OCI-LY1 (cell line): ENCODE measurements at regions not wholly inside any gene's neighbourhood (a gene's known extent, or its start where the extent isn't known, plus 50 kb on each side); places are given as distances from the start of the nearest gene placed in this dataset.

ENCODE experiments used
- H2AFZ ChIP-seq: fragments of 200-600 bp; sonication (generic), shearing (Covaris generic); 2 replicates; pipeline ENCODE4 v1.6.0; 2014; ENCODE audit warnings: antibody characterized with exemption, mild to moderate bottlenecking, low read length
- H3F3A ChIP-seq: fragments of 200-600 bp; sonication (generic), shearing (Covaris generic); 2 replicates; pipeline ENCODE4 v1.6.0; 2014; ENCODE audit warnings: mild to moderate bottlenecking, antibody characterized with exemption, low read length, moderate library complexity; ENCODE audit not compliant: insufficient read depth
- H3K27ac ChIP-seq: fragments of 200-600 bp; sonication (generic); 2 replicates; pipeline ENCODE4 v1.5.1; 2014; ENCODE audit warnings: low read length, mixed run types, mild to moderate bottlenecking, low read depth; ENCODE audit not compliant: poor library complexity, severe bottlenecking
- H3K27me3 ChIP-seq: fragments of 200-600 bp; sonication (generic); 2 replicates; pipeline ENCODE4 v1.6.0; 2014; ENCODE audit warnings: antibody characterized with exemption, mild to moderate bottlenecking, low read length, moderate library complexity; ENCODE audit not compliant: insufficient read depth
- H3K36me3 ChIP-seq: fragments of 200-600 bp; sonication (generic); 2 replicates; pipeline ENCODE4 v1.6.1; 2014; ENCODE audit warnings: mild to moderate bottlenecking, antibody characterized with exemption, low read length, moderate library complexity, mixed read lengths; ENCODE audit not compliant: insufficient read depth
- H3K4me1 ChIP-seq: fragments of 200-600 bp; sonication (generic); 2 replicates; pipeline ENCODE4 v1.5.1; 2014; ENCODE audit warnings: mild to moderate bottlenecking, low read length, moderate library complexity; ENCODE audit not compliant: insufficient read depth, severe bottlenecking
- H3K4me2 ChIP-seq: fragments of 200-600 bp; sonication (generic), shearing (Covaris generic); 2 replicates; pipeline ENCODE4 v1.6.1; 2014; ENCODE audit warnings: low read length
- H3K4me3 ChIP-seq: fragments of 200-600 bp; sonication (generic); 2 replicates; pipeline ENCODE4 v1.5.1; 2014; ENCODE audit warnings: low read length, low read depth, mild to moderate bottlenecking, mixed read lengths; ENCODE audit not compliant: poor library complexity, severe bottlenecking
- H3K79me2 ChIP-seq: fragments of 200-600 bp; shearing (Covaris generic); 2 replicates; pipeline ENCODE4 v1.6.1; 2016; ENCODE audit warnings: mixed run types, low read length, mixed read lengths; ENCODE audit not compliant: insufficient read depth
- H3K9ac ChIP-seq: fragments of 200-600 bp; sonication (generic), shearing (Covaris generic); 2 replicates; pipeline ENCODE4 v1.6.1; 2014; ENCODE audit warnings: mild to moderate bottlenecking, low read length, mixed read lengths
- H3K9me2 ChIP-seq: fragments of 200-600 bp; sonication (generic), shearing (Covaris generic); 2 replicates; pipeline ENCODE4 v1.6.1; 2014; ENCODE audit warnings: low read depth, mild to moderate bottlenecking, low read length, mixed read lengths
- H3K9me3 ChIP-seq: fragments of 200-600 bp; shearing (Covaris generic); 2 replicates; pipeline ENCODE4 v1.6.1; 2014; ENCODE audit warnings: low read length, mixed read lengths
- H4K20me1 ChIP-seq: fragments of 200-600 bp; sonication (generic), shearing (Covaris generic); 2 replicates; pipeline ENCODE4 v1.6.0; 2016; ENCODE audit warnings: mild to moderate bottlenecking, low read length; ENCODE audit not compliant: insufficient read depth
- CTCF ChIP-seq: fragments of 200-600 bp; sonication (generic), shearing (Covaris generic); IDR thresholded peaks from 2 replicates; pipeline ENCODE4 v1.5.1; 2017; ENCODE audit warnings: mild to moderate bottlenecking, antibody characterized with exemption, low read length, moderate library complexity, mixed read lengths
- EZH2 ChIP-seq: fragments of 200-600 bp; sonication (generic), shearing (Covaris generic); IDR thresholded peaks from 2 replicates; pipeline ENCODE4 v1.8.0; 2017; ENCODE audit warnings: borderline replicate concordance, mixed run types, mild to moderate bottlenecking, antibody characterized with exemption, low read length, moderate library complexity, mixed read lengths

GRCh38 chr2:20150110-20150706 is 74.7 kb downstream of the SDC1 start:
- H4K20me1 ChIP-seq = no peaks in the 10 kb centered on the region
- no peak overlapping the region for H3K4me2 ChIP-seq
- no peak overlapping the region for H3K9ac ChIP-seq
- H2AFZ ChIP-seq = no peak overlapping the region
- H3K4me3 ChIP-seq = no peak overlapping the region
- no peak for TF ChIP-seq CTCF
- no peak for TF ChIP-seq EZH2
- H3K79me2 ChIP-seq = no peaks in the 10 kb centered on the region
- H3K9me3 ChIP-seq = no peaks in the 10 kb centered on the region
- H3K4me1 ChIP-seq = no peaks in the 10 kb centered on the region
- H3K9me2 ChIP-seq = no peaks in the 10 kb centered on the region
- H3K27ac ChIP-seq = no peak overlapping the region
- H3F3A ChIP-seq = no peaks in the 10 kb centered on the region
- no peaks in the 10 kb centered on the region for H3K27me3 ChIP-seq
- no peaks in the 10 kb centered on the region for H3K36me3 ChIP-seq

- no peaks in the 10 kb centered on the region for H3K79me2 ChIP-seq
- no peaks in the 10 kb centered on the region for H3K4me1 ChIP-seq
- no peak overlapping the region for H2AFZ ChIP-seq
- H3K9me2 ChIP-seq = no peaks in the 10 kb centered on the region
- H3K4me3 ChIP-seq = no peak overlapping the region
- no peak overlapping the region for H3K27ac ChIP-seq
- no peaks in the 10 kb centered on the region for H3K36me3 ChIP-seq
- H3K9me3 ChIP-seq = no peaks in the 10 kb centered on the region
- H4K20me1 ChIP-seq = no peaks in the 10 kb centered on the region
- no peak overlapping the region for H3K4me2 ChIP-seq
- no peak for TF ChIP-seq EZH2
- no peak for TF ChIP-seq CTCF
- no peaks in the 10 kb centered on the region for H3F3A ChIP-seq
- no peaks in the 10 kb centered on the region for H3K27me3 ChIP-seq
- no peak overlapping the region for H3K9ac ChIP-seq
Measured at GRCh38 chr2:20149703-20150030, 75.3 kb downstream of the SDC1 start.

GRCh38 chr2:20148923-20149702 is 75.8 kb downstream of the SDC1 start:
- H3K9me2 ChIP-seq = no peaks in the 10 kb centered on the region
- no peak overlapping the region for H3K4me2 ChIP-seq
- no peak overlapping the region for H3K4me3 ChIP-seq
- no peaks in the 10 kb centered on the region for H3K36me3 ChIP-seq
- no peak overlapping the region for H3K27ac ChIP-seq
- no peaks in the 10 kb centered on the region for H3K4me1 ChIP-seq
- H3K27me3 ChIP-seq = no peaks in the 10 kb centered on the region
- no peaks in the 10 kb centered on the region for H3F3A ChIP-seq
- TF ChIP-seq CTCF (no peak), EZH2 (no peak)
- no peak overlapping the region for H3K9ac ChIP-seq
- H3K9me3 ChIP-seq = no peaks in the 10 kb centered on the region
- no peaks in the 10 kb centered on the region for H3K79me2 ChIP-seq
- no peak overlapping the region for H2AFZ ChIP-seq
- no peaks in the 10 kb centered on the region for H4K20me1 ChIP-seq
